Fibroblast of lung (primary cell): ENCODE measurements at regions not wholly inside any gene's neighbourhood (a gene's known extent, or its start where the extent isn't known, plus 50 kb on each side); places are given as distances from the start of the nearest gene placed in this dataset.

Experiments used
- DNase-seq, 2 donors: peaks; one replicate each; pipeline versions ENCODE4 v3.0.0 to v3.0.0-alpha.2; 2010; ENCODE audit warnings: low read depth in 2 of 2
- H2AFZ ChIP-seq: 2 replicates; pipeline ENCODE4 v1.5.1; 2012; ENCODE audit warnings: low read length, control low read depth, inconsistent platforms
- H3K27ac ChIP-seq: 2 replicates; pipeline ENCODE4 v1.5.1; 2011; ENCODE audit warnings: low read length, control low read depth; ENCODE audit not compliant: insufficient read depth
- H3K27me3 ChIP-seq: 2 replicates; pipeline ENCODE4 v1.5.1; 2011; ENCODE audit warnings: mild to moderate bottlenecking, low read length; ENCODE audit not compliant: control insufficient read depth, insufficient read depth
- H3K36me3 ChIP-seq: 2 replicates; pipeline ENCODE4 v1.5.1; 2011; ENCODE audit warnings: low read length; ENCODE audit not compliant: control insufficient read depth, insufficient read depth
- H3K4me1 ChIP-seq: 2 replicates; pipeline ENCODE4 v1.5.1; 2011; ENCODE audit warnings: low read length; ENCODE audit not compliant: control insufficient read depth, insufficient read depth; ENCODE audit errors: extremely low read depth
- H3K4me2 ChIP-seq: 2 replicates; pipeline ENCODE4 v1.5.1; 2011; ENCODE audit warnings: low read length, control low read depth; ENCODE audit not compliant: insufficient read depth; ENCODE audit errors: extremely low read depth
- H3K4me3 ChIP-seq, 4 experiments: fragments of 200-600 bp in 1 of 4; sonication (generic) in 1 of 4; replicated peaks in 1 of 4; 2 replicates each; pipeline ENCODE4 v1.5.1; 2011 to 2016; ENCODE audit warnings: low read length in 4 of 4, low read depth in 3 of 4, mild to moderate bottlenecking in 3 of 4, control low read depth in 2 of 4, inconsistent platforms in 1 of 4, mixed read lengths in 1 of 4; ENCODE audit not compliant: insufficient read depth in 1 of 4; ENCODE audit errors: control extremely low read depth in 1 of 4
- H3K79me2 ChIP-seq: 2 replicates; pipeline ENCODE4 v1.5.1; 2012; ENCODE audit warnings: mild to moderate bottlenecking, low read length, inconsistent platforms; ENCODE audit not compliant: control insufficient read depth, insufficient read depth
- H3K9ac ChIP-seq: 2 replicates; pipeline ENCODE4 v1.5.1; 2011; ENCODE audit warnings: mild to moderate bottlenecking, low read length, control low read depth; ENCODE audit not compliant: insufficient read depth
- H3K9me3 ChIP-seq: 2 replicates; pipeline ENCODE4 v1.5.1; 2012; ENCODE audit warnings: low read depth, low read length; ENCODE audit not compliant: control insufficient read depth, insufficient read depth
- H4K20me1 ChIP-seq: 2 replicates; pipeline ENCODE4 v1.5.1; 2011; ENCODE audit warnings: low read length; ENCODE audit not compliant: control insufficient read depth, insufficient read depth; ENCODE audit errors: extremely low read depth
- CTCF ChIP-seq, 2 donors: IDR thresholded peaks in 1 of 2; conservative IDR thresholded peaks in 1 of 2; 1 replicate in 1 of 2; 2 replicates in 1 of 2; pipeline ENCODE4 v1.5.1; 2011 to 2012; ENCODE audit warnings: low read length in 2 of 2, control low read depth in 1 of 2, inconsistent platforms in 1 of 2, low read depth in 1 of 2, mild to moderate bottlenecking in 1 of 2
- EZH2 ChIP-seq: IDR thresholded peaks from 2 replicates; pipeline ENCODE4 v1.5.1; 2012; ENCODE audit warnings: low read length, control low read depth, mild to moderate bottlenecking; ENCODE audit errors: missing control alignments

- H3K4me3 ChIP-seq: no peak overlapping the region
- TF ChIP-seq CTCF (conservative IDR thresholded peaks at IDR 0.05 in 1 of 2, IDR thresholded peaks at IDR 0.05 in 1 of 2; ENCODE audit: low read depth in 1 of 2, low read length in 2 of 2) (no peak), EZH2 (no peak)
- no peak overlapping the region for H3K9ac ChIP-seq
- no peaks in the 10 kb centered on the region for H3K79me2 ChIP-seq
- no peaks in the 10 kb centered on the region for H3K36me3 ChIP-seq
- H3K4me2 ChIP-seq: no peak overlapping the region
- no peak overlapping the region for H2AFZ ChIP-seq
- H3K27ac ChIP-seq: no peak overlapping the region
- no peaks in the 10 kb centered on the region for H4K20me1 ChIP-seq
- no peaks in the 10 kb centered on the region for H3K27me3 ChIP-seq
- no peaks in the 10 kb centered on the region for H3K9me3 ChIP-seq
- no peak for DNase-seq
- H3K4me1 ChIP-seq: no peaks in the 10 kb centered on the region
Measured at GRCh38 chr4:12186526-12186925, 757.8 kb upstream of the HS3ST1 start.

GRCh38 chr4:12178614-12179610 lies 750.2 kb upstream of the HS3ST1 start:
- Histone ChIP-seq H2AFZ (no peak overlapping the region), H3K27ac (no peak overlapping the region), H3K79me2 (no peaks in the 10 kb centered on the region), H4K20me1 (no peaks in the 10 kb centered on the region), H3K4me1 (no peaks in the 10 kb centered on the region), H3K9ac (no peak overlapping the region), H3K4me3 (no peak overlapping the region), H3K4me2 (no peak overlapping the region), H3K9me3 (no peaks in the 10 kb centered on the region), H3K27me3 (no peaks in the 10 kb centered on the region), H3K36me3 (no peaks in the 10 kb centered on the region)
- TF ChIP-seq CTCF (conservative IDR thresholded peaks at IDR 0.05 in 1 of 2, IDR thresholded peaks at IDR 0.05 in 1 of 2; ENCODE audit: low read depth in 1 of 2, low read length in 2 of 2): no peak
- TF ChIP-seq EZH2: no peak
- DNase-seq: no peak

- Histone ChIP-seq H3K79me2 (no peaks in the 10 kb centered on the region), H4K20me1 (no peaks in the 10 kb centered on the region), H2AFZ (no peak overlapping the region), H3K27ac (no peak overlapping the region), H3K27me3 (no peaks in the 10 kb centered on the region), H3K9ac (no peak overlapping the region), H3K4me1 (no peaks in the 10 kb centered on the region), H3K9me3 (no peaks in the 10 kb centered on the region), H3K36me3 (no peaks in the 10 kb centered on the region), H3K4me3 (no peak overlapping the region), H3K4me2 (no peak overlapping the region)
- TF ChIP-seq EZH2 (no peak), CTCF (conservative IDR thresholded peaks at IDR 0.05 in 1 of 2, IDR thresholded peaks at IDR 0.05 in 1 of 2; ENCODE audit: low read depth in 1 of 2, low read length in 2 of 2) (no peak)
- DNase-seq: no peak
Measured at GRCh38 chr4:12177416-12177815, 748.7 kb upstream of the HS3ST1 start.
